ENCODE measurements at regions not wholly inside any gene's neighbourhood (a gene's known extent, or its start where the extent isn't known, plus 50 kb on each side); places are given as distances from the start of the nearest gene placed in this dataset.

GRCh38 chr21:35170244-35170643 lies 121.1 kb upstream of the RUNX1 start:
- H3K9me3 ChIP-seq: no peaks in the 10 kb centered on the region
- H3K36me3 ChIP-seq (ENCODE audit: control insufficient read depth in 2 of 2, extremely low read depth in 1 of 2, insufficient read depth in 1 of 2, low read length in 1 of 2): no peaks in the 10 kb centered on the region
- peaks cover 6 to 16% of the 10 kb centered on the region in 2 experiments for H3K4me1 ChIP-seq (ENCODE audit: control insufficient read depth in 1 of 2, extremely low read depth in 1 of 2, insufficient read depth in 2 of 2, low read length in 2 of 2)
- CTCF ChIA-PET: no interaction called here
- POLR2A ChIA-PET: interaction anchor here in 1 of 2 donors (0.6 kb wide), 1 partner anchor 261 kb away, joined by 11 read pairs; no protein-coding TSS in a partner anchor
- Mint-ChIP-seq H3K36me3 (no peaks in the 10 kb centered on the region), H3K27me3 (peaks cover 0 to 2% of the 10 kb centered on the region in 2 donors), H3K4me3 (no peak overlapping the region), H3K4me1 (peaks cover 34 to 38% (median 35%) of the 10 kb centered on the region in 3 donors), H3K27ac (no peak overlapping the region), H3K9me3 (peaks cover 2 to 10% (median 3%) of the 10 kb centered on the region in 3 donors)
- H3K27me3 ChIP-seq (replicated peaks in 1 of 2; ENCODE audit: control insufficient read depth in 2 of 2, extremely low read depth in 1 of 2, insufficient read depth in 2 of 2, low read length in 1 of 2): no peaks in the 10 kb centered on the region
- H3K4me3 ChIP-seq (ENCODE audit: control insufficient read depth in 1 of 2, extremely low read depth in 1 of 2, low read length in 1 of 2): no peak overlapping the region
- ATAC-seq (replicated peaks in 1 of 4): no peak
- H3K27ac ChIP-seq (ENCODE audit: low read length): no peak overlapping the region
- no peak for DNase-seq
- no CpG with 5 or more reads among the region's 1 CpG for WGBS (ENCODE audit: insufficient coverage)

- POLR2A ChIA-PET: no interaction called here
- Histone ChIP-seq H3K27me3 (replicated peaks in 1 of 2; ENCODE audit: control insufficient read depth in 2 of 2, extremely low read depth in 1 of 2, insufficient read depth in 2 of 2, low read length in 1 of 2) (no peaks in the 10 kb centered on the region), H3K4me1 (ENCODE audit: control insufficient read depth in 1 of 2, extremely low read depth in 1 of 2, insufficient read depth in 2 of 2, low read length in 2 of 2) (peaks cover 6 to 16% of the 10 kb centered on the region in 2 experiments), H3K27ac (ENCODE audit: low read length) (no peak overlapping the region), H3K4me3 (ENCODE audit: control insufficient read depth in 1 of 2, extremely low read depth in 1 of 2, low read length in 1 of 2) (no peak overlapping the region), H3K9me3 (no peaks in the 10 kb centered on the region), H3K36me3 (ENCODE audit: control insufficient read depth in 2 of 2, extremely low read depth in 1 of 2, insufficient read depth in 1 of 2, low read length in 1 of 2) (no peaks in the 10 kb centered on the region)
- Mint-ChIP-seq H3K27me3 (peaks cover 0 to 2% of the 10 kb centered on the region in 2 donors), H3K27ac (no peak overlapping the region), H3K4me3 (no peak overlapping the region), H3K9me3 (peaks cover 0 to 9% (median 6%) of the 10 kb centered on the region in 3 donors), H3K4me1 (peaks cover 34 to 38% (median 35%) of the 10 kb centered on the region in 3 donors), H3K36me3 (no peaks in the 10 kb centered on the region)
- no peak for ATAC-seq (replicated peaks in 1 of 4)
- no CpG with 5 or more reads among the region's 1 CpG for WGBS (ENCODE audit: insufficient coverage)
- no peak for DNase-seq
- CTCF ChIA-PET: interaction anchor here in 1 of 2 donors (0.5 kb wide), 1 partner anchor 503 kb away, joined by 5 read pairs; no protein-coding TSS in a partner anchor
Measured at GRCh38 chr21:35169574-35169973, 120.5 kb upstream of the RUNX1 start.

- H3K4me1 Mint-ChIP-seq: peaks cover 34 to 37% (median 35%) of the 10 kb centered on the region in 3 donors
- no peak overlapping the region for H3K27ac ChIP-seq (ENCODE audit: low read length)
- WGBS (ENCODE audit: insufficient coverage): 100% methylated on average over 2 of the region's 4 CpGs
- DNase-seq (no peak), ATAC-seq (replicated peaks in 1 of 4) (no peak)
- H3K4me3 Mint-ChIP-seq: no peak overlapping the region
- no peak overlapping the region for H3K4me3 ChIP-seq (ENCODE audit: control insufficient read depth in 1 of 2, extremely low read depth in 1 of 2, low read length in 1 of 2)
- no peaks in the 10 kb centered on the region for H3K9me3 ChIP-seq
- H3K27ac Mint-ChIP-seq: no peak overlapping the region
- H3K27me3 ChIP-seq (replicated peaks in 1 of 2; ENCODE audit: control insufficient read depth in 2 of 2, extremely low read depth in 1 of 2, insufficient read depth in 2 of 2, low read length in 1 of 2): no peaks in the 10 kb centered on the region
- no peaks in the 10 kb centered on the region for H3K36me3 Mint-ChIP-seq
- CTCF ChIA-PET: no interaction called here
- peaks cover 0 to 2% of the 10 kb centered on the region in 2 donors for H3K27me3 Mint-ChIP-seq
- POLR2A ChIA-PET: no interaction called here
- no peaks in the 10 kb centered on the region for H3K36me3 ChIP-seq (ENCODE audit: control insufficient read depth in 2 of 2, extremely low read depth in 1 of 2, insufficient read depth in 1 of 2, low read length in 1 of 2)
- H3K9me3 Mint-ChIP-seq: peaks cover 0 to 14% (median 6%) of the 10 kb centered on the region in 3 donors
- H3K4me1 ChIP-seq (ENCODE audit: control insufficient read depth in 1 of 2, extremely low read depth in 1 of 2, insufficient read depth in 2 of 2, low read length in 2 of 2): peaks cover 6 to 16% of the 10 kb centered on the region in 2 experiments
Measured at GRCh38 chr21:35168735-35169134, 119.6 kb upstream of the RUNX1 start.

- Mint-ChIP-seq H3K4me3 (no peak overlapping the region), H3K9me3 (peaks cover 0 to 11% (median 6%) of the 10 kb centered on the region in 3 donors), H3K4me1 (peaks cover 0 to under 1% (median 0%) of the 10 kb centered on the region in 3 donors), H3K36me3 (no peaks in the 10 kb centered on the region), H3K27me3 (peaks cover 0 to 2% of the 10 kb centered on the region in 2 donors), H3K27ac (no peak overlapping the region)
- H3K36me3 ChIP-seq (ENCODE audit: control insufficient read depth in 2 of 2, extremely low read depth in 1 of 2, insufficient read depth in 1 of 2, low read length in 1 of 2): no peaks in the 10 kb centered on the region
- ATAC-seq (replicated peaks in 1 of 4) (no peak), DNase-seq (no peak)
- no peak overlapping the region for H3K27ac ChIP-seq (ENCODE audit: low read length)
- ChIA-PET POLR2A (no interaction called here), CTCF (no interaction called here)
- H3K4me3 ChIP-seq (ENCODE audit: control insufficient read depth in 1 of 2, extremely low read depth in 1 of 2, low read length in 1 of 2): no peak overlapping the region
- H3K27me3 ChIP-seq (replicated peaks in 1 of 2; ENCODE audit: control insufficient read depth in 2 of 2, extremely low read depth in 1 of 2, insufficient read depth in 2 of 2, low read length in 1 of 2): no peaks in the 10 kb centered on the region
- no peaks in the 10 kb centered on the region for H3K4me1 ChIP-seq (ENCODE audit: control insufficient read depth in 1 of 2, extremely low read depth in 1 of 2, insufficient read depth in 2 of 2, low read length in 2 of 2)
- 100% methylated on average over 1 of the region's 3 CpGs for WGBS (ENCODE audit: insufficient coverage)
- no peaks in the 10 kb centered on the region for H3K9me3 ChIP-seq
Measured at GRCh38 chr21:35164971-35165483, 115.9 kb upstream of the RUNX1 start.

DNA sequence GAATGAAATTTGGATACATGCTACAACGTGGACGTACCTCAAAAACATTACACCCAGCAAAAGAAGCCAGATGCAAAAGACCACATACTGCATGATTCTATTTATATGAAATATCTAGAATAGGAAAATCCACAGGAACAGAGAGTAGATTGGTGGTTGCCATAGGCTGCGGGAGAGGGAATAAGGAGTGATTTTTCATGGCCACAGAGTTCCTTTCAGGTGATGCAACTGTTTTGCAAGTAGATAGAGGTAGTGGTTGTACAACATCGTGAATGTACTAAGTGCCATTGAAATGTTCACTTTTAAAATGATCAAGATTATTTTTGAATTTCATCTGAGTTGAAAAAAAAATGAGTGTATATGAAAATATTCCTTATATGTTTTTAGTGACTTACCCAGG lies 115.3 kb upstream of the RUNX1 start:
- no peak for ATAC-seq (replicated peaks in 1 of 4)

DNA sequence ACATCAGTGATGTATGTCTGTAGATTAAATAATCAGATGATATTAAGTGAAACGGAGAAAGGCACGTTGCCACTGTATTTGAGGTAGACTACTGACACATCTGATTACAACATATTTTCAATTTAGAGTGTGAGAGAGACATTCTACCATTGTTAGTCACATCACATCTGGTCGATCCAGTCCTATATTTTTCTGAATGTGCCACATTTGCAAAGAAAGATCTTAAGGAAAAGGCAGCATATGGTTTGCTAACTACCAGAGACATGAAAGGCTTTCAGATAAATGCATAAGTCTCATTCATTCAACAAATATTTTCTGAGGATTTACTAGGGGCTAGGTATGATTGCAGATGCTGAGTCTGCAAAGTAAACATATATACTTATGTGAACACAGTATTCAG lies 114.3 kb upstream of the RUNX1 start:
- H3K4me3 Mint-ChIP-seq: no peak overlapping the region
- peaks cover 0 to 2% of the 10 kb centered on the region in 2 donors for H3K27me3 Mint-ChIP-seq
- ChIA-PET CTCF (no interaction called here), POLR2A (no interaction called here)
- Histone ChIP-seq H3K36me3 (ENCODE audit: control insufficient read depth in 2 of 2, extremely low read depth in 1 of 2, insufficient read depth in 1 of 2, low read length in 1 of 2) (no peaks in the 10 kb centered on the region), H3K27ac (ENCODE audit: low read length) (no peak overlapping the region), H3K9me3 (no peaks in the 10 kb centered on the region), H3K27me3 (replicated peaks in 1 of 2; ENCODE audit: control insufficient read depth in 2 of 2, extremely low read depth in 1 of 2, insufficient read depth in 2 of 2, low read length in 1 of 2) (no peaks in the 10 kb centered on the region), H3K4me1 (ENCODE audit: control insufficient read depth in 1 of 2, extremely low read depth in 1 of 2, insufficient read depth in 2 of 2, low read length in 2 of 2) (no peaks in the 10 kb centered on the region), H3K4me3 (ENCODE audit: control insufficient read depth in 1 of 2, extremely low read depth in 1 of 2, low read length in 1 of 2) (no peak overlapping the region)
- H3K36me3 Mint-ChIP-seq: no peaks in the 10 kb centered on the region
- H3K9me3 Mint-ChIP-seq: peaks cover 0 to 11% (median 6%) of the 10 kb centered on the region in 3 donors
- H3K4me1 Mint-ChIP-seq: no peaks in the 10 kb centered on the region
- DNase-seq (no peak), ATAC-seq (replicated peaks in 1 of 4) (no peak)
- H3K27ac Mint-ChIP-seq: no peak overlapping the region
- WGBS (ENCODE audit: insufficient coverage): no CpG with 5 or more reads among the region's 3 CpGs

More for the DNA sequence above, 115.3 kb upstream of the RUNX1 start:
- CTCF ChIA-PET: no interaction called here
- WGBS (ENCODE audit: insufficient coverage): 88% methylated on average over 1 of the region's 4 CpGs
- Histone ChIP-seq H3K4me1 (ENCODE audit: control insufficient read depth in 1 of 2, extremely low read depth in 1 of 2, insufficient read depth in 2 of 2, low read length in 2 of 2) (no peaks in the 10 kb centered on the region), H3K9me3 (no peaks in the 10 kb centered on the region), H3K27me3 (replicated peaks in 1 of 2; ENCODE audit: control insufficient read depth in 2 of 2, extremely low read depth in 1 of 2, insufficient read depth in 2 of 2, low read length in 1 of 2) (no peaks in the 10 kb centered on the region), H3K36me3 (ENCODE audit: control insufficient read depth in 2 of 2, extremely low read depth in 1 of 2, insufficient read depth in 1 of 2, low read length in 1 of 2) (no peaks in the 10 kb centered on the region), H3K27ac (ENCODE audit: low read length) (no peak overlapping the region), H3K4me3 (ENCODE audit: control insufficient read depth in 1 of 2, extremely low read depth in 1 of 2, low read length in 1 of 2) (no peak overlapping the region)
- Mint-ChIP-seq H3K27me3 (peaks cover 0 to 2% of the 10 kb centered on the region in 2 donors), H3K4me3 (no peak overlapping the region), H3K36me3 (no peaks in the 10 kb centered on the region), H3K27ac (no peak overlapping the region), H3K9me3 (peaks cover 0 to 11% (median 6%) of the 10 kb centered on the region in 3 donors), H3K4me1 (no peaks in the 10 kb centered on the region)
- POLR2A ChIA-PET: no interaction called here
- no peak for DNase-seq

GRCh38 chr21:35162831-35163230 lies 113.7 kb upstream of the RUNX1 start:
- CTCF ChIA-PET: no interaction called here
- Mint-ChIP-seq H3K9me3 (peaks cover 3 to 11% (median 9%) of the 10 kb centered on the region in 3 donors), H3K27ac (no peak overlapping the region), H3K27me3 (peaks cover 0 to 2% of the 10 kb centered on the region in 2 donors), H3K36me3 (no peaks in the 10 kb centered on the region), H3K4me3 (no peak overlapping the region), H3K4me1 (no peaks in the 10 kb centered on the region)
- Histone ChIP-seq H3K4me3 (ENCODE audit: control insufficient read depth in 1 of 2, extremely low read depth in 1 of 2, low read length in 1 of 2) (no peak overlapping the region), H3K9me3 (peaks cover under 1% of the 10 kb centered on the region), H3K27me3 (replicated peaks in 1 of 2; ENCODE audit: control insufficient read depth in 2 of 2, extremely low read depth in 1 of 2, insufficient read depth in 2 of 2, low read length in 1 of 2) (no peaks in the 10 kb centered on the region), H3K4me1 (ENCODE audit: control insufficient read depth in 1 of 2, extremely low read depth in 1 of 2, insufficient read depth in 2 of 2, low read length in 2 of 2) (no peaks in the 10 kb centered on the region), H3K27ac (ENCODE audit: low read length) (no peak overlapping the region), H3K36me3 (ENCODE audit: control insufficient read depth in 2 of 2, extremely low read depth in 1 of 2, insufficient read depth in 1 of 2, low read length in 1 of 2) (no peaks in the 10 kb centered on the region)
- no peak for DNase-seq
- no peak for ATAC-seq (replicated peaks in 1 of 4)
- POLR2A ChIA-PET: no interaction called here
- WGBS (ENCODE audit: insufficient coverage): 80% methylated on average over 1 of the region's 3 CpGs
